HFFc6 (cell line): ENCODE measurements at regions not wholly inside any gene's neighbourhood (a gene's known extent, or its start where the extent isn't known, plus 50 kb on each side); places are given as distances from the start of the nearest gene placed in this dataset.
"Not testable (repeated sequence)": the region's sequence is repeated elsewhere in the genome, so short reads cannot be mapped to it uniquely, and the experiment has no call there.

Source experiments
- DNase-seq: peaks from one replicate; pipeline ENCODE4 v3.0.0-alpha.2; 2018
- H3K27ac Mint-ChIP-seq: 2 replicates; pipeline ENCODE4 v1.8.0; 2020; ENCODE audit warnings: mild to moderate bottlenecking, mixed read lengths
- H3K27me3 Mint-ChIP-seq: 2 replicates; pipeline ENCODE4 v1.8.0; 2021; ENCODE audit warnings: mild to moderate bottlenecking, moderate library complexity, mixed read lengths; ENCODE audit not compliant: insufficient read depth
- H3K36me3 Mint-ChIP-seq: 2 replicates; pipeline ENCODE4 v1.8.0; 2021; ENCODE audit warnings: low read depth, mixed read lengths
- H3K4me1 Mint-ChIP-seq: 2 replicates; pipeline ENCODE4 v1.8.0; 2020; ENCODE audit warnings: low read depth, mixed read lengths
- H3K4me3 Mint-ChIP-seq: 2 replicates; pipeline ENCODE4 v1.8.0; 2020; ENCODE audit warnings: mild to moderate bottlenecking, moderate library complexity, mixed read lengths
- H3K9me3 Mint-ChIP-seq: 2 replicates; pipeline ENCODE4 v1.8.0; 2020; ENCODE audit warnings: mild to moderate bottlenecking, mixed read lengths
- TF ChIP-seq, protein P1 (sequence below): fragments of 200-600 bp; sonication (generic); IDR thresholded peaks from 2 replicates; pipeline ENCODE4 v1.5.0; 2021; ENCODE audit warnings: antibody characterized with exemption, mild to moderate bottlenecking

DNA sequence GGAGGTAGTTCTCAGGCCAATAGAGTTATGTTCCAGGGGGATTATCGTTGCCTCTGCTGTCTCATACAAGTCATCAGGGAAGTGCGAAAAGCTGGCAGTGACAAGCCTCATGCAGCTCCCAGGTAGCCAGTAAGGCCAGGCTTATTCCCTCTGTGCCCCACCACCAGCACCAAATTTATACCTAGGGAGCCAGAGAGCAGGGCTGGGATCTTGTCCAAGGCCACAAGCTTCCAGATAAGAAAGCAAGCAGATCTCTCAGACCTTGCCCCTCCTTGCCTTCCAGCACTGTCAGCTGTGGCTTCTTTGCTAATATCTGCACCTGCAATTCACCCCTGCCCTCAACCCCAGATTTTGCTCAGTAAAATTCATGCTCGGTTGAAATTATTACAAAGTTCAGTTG is 206.3 kb upstream of the FAT3 start:
- Mint-ChIP-seq H3K4me1 (no peaks in the 10 kb centered on the region), H3K27ac (no peak overlapping the region), H3K36me3 (no peaks in the 10 kb centered on the region), H3K27me3 (no peaks in the 10 kb centered on the region; the same call in none of the 2 replicates), H3K4me3 (no peak overlapping the region), H3K9me3 (peaks cover 43% of the 10 kb centered on the region)
- no peak for DNase-seq
- TF ChIP-seq, protein P1, sequence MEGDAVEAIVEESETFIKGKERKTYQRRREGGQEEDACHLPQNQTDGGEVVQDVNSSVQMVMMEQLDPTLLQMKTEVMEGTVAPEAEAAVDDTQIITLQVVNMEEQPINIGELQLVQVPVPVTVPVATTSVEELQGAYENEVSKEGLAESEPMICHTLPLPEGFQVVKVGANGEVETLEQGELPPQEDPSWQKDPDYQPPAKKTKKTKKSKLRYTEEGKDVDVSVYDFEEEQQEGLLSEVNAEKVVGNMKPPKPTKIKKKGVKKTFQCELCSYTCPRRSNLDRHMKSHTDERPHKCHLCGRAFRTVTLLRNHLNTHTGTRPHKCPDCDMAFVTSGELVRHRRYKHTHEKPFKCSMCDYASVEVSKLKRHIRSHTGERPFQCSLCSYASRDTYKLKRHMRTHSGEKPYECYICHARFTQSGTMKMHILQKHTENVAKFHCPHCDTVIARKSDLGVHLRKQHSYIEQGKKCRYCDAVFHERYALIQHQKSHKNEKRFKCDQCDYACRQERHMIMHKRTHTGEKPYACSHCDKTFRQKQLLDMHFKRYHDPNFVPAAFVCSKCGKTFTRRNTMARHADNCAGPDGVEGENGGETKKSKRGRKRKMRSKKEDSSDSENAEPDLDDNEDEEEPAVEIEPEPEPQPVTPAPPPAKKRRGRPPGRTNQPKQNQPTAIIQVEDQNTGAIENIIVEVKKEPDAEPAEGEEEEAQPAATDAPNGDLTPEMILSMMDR, result no peak

DNA sequence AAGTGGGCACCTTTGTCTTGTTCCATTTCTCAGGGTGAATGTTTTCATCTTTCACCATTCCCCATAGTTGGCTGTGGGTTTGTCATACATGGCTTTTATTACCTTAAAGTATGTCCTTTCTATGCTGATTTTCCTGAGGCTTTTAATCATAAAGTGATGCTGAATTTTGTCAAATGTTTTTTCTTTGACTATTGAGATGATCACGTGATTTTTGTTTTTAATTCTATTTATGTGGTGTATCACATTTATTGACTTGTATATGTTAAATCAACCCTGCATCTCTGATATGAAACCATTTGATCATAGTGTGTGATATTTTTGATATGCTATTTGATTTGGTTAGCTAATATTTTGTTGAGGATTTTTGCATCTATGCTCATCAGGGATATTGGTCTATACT is 216.4 kb upstream of the FAT3 start:
- Mint-ChIP-seq H3K27ac (no peak overlapping the region), H3K36me3 (peaks cover 5% of the 10 kb centered on the region; the same call in 1 of the 2 replicates), H3K27me3 (no peaks in the 10 kb centered on the region; the same call in none of the 2 replicates), H3K4me1 (no peaks in the 10 kb centered on the region), H3K4me3 (no peak overlapping the region), H3K9me3 (peaks cover 19% of the 10 kb centered on the region)
- TF ChIP-seq, protein P1, result no peak
- DNase-seq, result no peak

DNA sequence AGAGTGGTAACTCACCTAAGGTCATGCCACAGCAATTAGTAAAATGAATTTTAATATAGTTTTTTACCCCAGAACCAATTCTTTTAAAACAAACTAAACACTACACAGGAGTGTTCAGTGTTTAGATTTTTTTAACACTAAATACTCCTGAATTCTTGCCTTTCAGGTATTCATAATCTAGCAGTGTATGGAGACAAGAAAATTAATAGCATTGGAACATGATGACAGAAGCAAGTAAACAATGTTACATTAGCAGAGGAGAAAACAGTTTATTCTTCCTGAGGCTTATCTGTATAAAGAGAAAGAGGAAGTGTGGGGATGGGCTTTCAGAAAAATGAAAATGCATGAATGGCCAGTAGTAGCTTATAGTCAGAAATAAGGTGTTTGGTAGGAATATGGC is 222.1 kb upstream of the FAT3 start:
- Mint-ChIP-seq H3K4me3 (no peak overlapping the region), H3K27me3 (no peaks in the 10 kb centered on the region; the same call in 1 of the 2 replicates), H3K27ac (no peak overlapping the region), H3K4me1 (no peaks in the 10 kb centered on the region), H3K36me3 (no peaks in the 10 kb centered on the region), H3K9me3 (peaks cover 5% of the 10 kb centered on the region; the same call in 1 of the 2 replicates)
- TF ChIP-seq, protein P1, result no peak
- no peak for DNase-seq

DNA sequence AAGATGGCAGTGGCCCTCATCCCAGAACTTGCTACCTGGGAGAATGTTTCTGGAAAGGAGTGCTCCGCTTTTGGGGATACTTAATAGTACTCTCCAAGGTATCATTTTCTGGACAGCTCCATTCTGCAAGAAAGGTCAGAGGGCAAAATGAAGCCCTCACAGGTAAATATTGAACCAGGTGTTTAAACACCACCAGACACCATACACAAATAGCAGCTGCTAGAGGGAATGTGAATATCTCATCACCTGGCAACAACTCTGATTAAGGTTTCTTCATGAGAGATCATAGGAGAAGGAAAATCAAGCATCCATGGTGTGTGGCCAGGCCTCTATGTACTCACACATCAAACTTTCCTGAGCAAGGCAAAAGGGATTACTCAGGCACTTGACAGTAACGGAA is 226.1 kb upstream of the FAT3 start:
- no peak overlapping the region for H3K4me3 Mint-ChIP-seq
- no peaks in the 10 kb centered on the region; the same call in 1 of the 2 replicates for H3K27me3 Mint-ChIP-seq
- TF ChIP-seq, protein P1, result no peak
- H3K4me1 Mint-ChIP-seq, result no peaks in the 10 kb centered on the region
- no peak for DNase-seq
- H3K36me3 Mint-ChIP-seq, result no peaks in the 10 kb centered on the region
- H3K27ac Mint-ChIP-seq, result no peak overlapping the region
- H3K9me3 Mint-ChIP-seq, result peaks cover 8% of the 10 kb centered on the region; the same call in 1 of the 2 replicates

DNA sequence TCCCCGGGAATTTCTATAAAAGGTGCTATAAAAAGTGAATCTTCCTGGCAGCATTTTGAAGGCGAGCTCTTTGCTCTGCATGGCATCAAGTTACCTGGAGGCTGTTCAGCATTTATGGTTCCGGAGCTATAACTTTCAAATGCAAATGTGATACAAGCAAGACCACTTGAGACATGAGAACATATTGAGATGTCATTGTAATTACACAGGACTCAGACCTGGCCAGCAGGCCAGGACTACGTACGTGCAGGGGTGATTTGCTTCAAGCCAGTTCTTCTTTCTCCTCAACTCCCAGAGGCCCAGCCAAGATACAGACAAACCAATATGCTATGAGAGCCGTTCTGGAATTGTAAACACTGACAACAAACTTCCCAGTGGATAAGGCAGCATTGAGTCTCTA is 227.4 kb upstream of the FAT3 start:
- Mint-ChIP-seq H3K27ac (no peak overlapping the region), H3K4me1 (no peaks in the 10 kb centered on the region), H3K4me3 (no peak overlapping the region), H3K9me3 (peaks cover 16% of the 10 kb centered on the region), H3K36me3 (no peaks in the 10 kb centered on the region), H3K27me3 (no peaks in the 10 kb centered on the region; the same call in 1 of the 2 replicates)
- TF ChIP-seq, protein P1, result no peak
- no peak for DNase-seq

DNA sequence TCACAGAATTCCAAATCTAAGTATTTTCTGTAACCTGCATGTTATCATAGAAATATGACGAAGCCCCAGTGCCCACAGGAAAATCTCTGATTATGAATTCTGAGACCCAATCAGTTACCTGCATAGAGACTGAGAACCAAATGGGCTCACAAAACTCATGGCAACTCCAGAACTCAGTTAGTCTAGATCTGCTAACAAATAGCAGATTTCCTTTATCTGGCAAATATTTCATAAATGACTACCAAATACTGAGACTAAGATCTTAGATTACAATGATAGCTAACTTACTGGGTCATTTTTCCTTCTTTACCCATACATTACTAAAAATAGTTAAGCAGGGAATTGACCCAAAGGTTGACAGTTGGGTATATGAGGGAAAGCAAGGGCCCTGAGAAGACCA is 228.1 kb upstream of the FAT3 start:
- Mint-ChIP-seq H3K36me3 (no peaks in the 10 kb centered on the region), H3K9me3 (peaks cover 17% of the 10 kb centered on the region), H3K4me1 (no peaks in the 10 kb centered on the region), H3K4me3 (no peak overlapping the region), H3K27me3 (no peaks in the 10 kb centered on the region; the same call in 1 of the 2 replicates), H3K27ac (no peak overlapping the region)
- TF ChIP-seq, protein P1, result no peak
- DNase-seq, result no peak

DNA sequence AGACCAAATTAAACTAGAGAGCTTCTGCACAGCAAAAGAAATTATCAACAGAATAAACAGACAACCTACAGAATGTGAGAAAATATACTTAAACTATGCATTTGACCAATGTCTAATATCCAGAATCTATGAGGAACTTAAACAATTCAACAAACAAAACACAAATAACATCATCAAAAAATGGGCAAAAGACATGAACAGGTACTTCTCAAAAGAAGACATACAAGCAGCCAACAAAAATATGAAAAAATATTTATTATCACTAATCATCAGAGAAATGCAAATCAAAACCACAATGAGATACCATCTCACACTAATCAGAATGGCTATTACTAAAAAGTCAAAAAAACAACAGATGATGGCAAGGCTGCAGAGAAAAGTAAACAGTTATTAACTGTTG is 236.2 kb upstream of the FAT3 start:
- H3K27ac Mint-ChIP-seq, H3K27me3 Mint-ChIP-seq, H3K4me3 Mint-ChIP-seq, H3K36me3 Mint-ChIP-seq, H3K4me1 Mint-ChIP-seq, DNase-seq: not testable (repeated sequence)
- H3K9me3 Mint-ChIP-seq, result peaks cover 37% of the 10 kb centered on the region
